ENCODE measurements at regions not wholly inside any gene's neighbourhood (a gene's known extent, or its start where the extent isn't known, plus 50 kb on each side); places are given as distances from the start of the nearest gene placed in this dataset.
A peak's percentile ranks its signal among the peaks of the same experiment; 100 is the strongest.

GRCh38 chr6:170013815-170014214, 262.4 kb downstream of the ERMARD start:
- WGBS, 2 donors = 98 to 100% methylated on average over 2 of the region's 2 CpGs
- no peak for ATAC-seq (ENCODE audit: low FRiP score in 2 of 2)

GRCh38 chr6:170012037-170012330, 260.6 kb downstream of the ERMARD start:
- H3K9me3 ChIP-seq = no peaks in the 10 kb centered on the region
- no peaks in the 10 kb centered on the region for H3K36me3 ChIP-seq
- no peak overlapping the region for H3K4me3 ChIP-seq
- ATAC-seq (ENCODE audit: low FRiP score in 2 of 2) = no peak
- DNase-seq = no peak
- H3K27me3 ChIP-seq = no peaks in the 10 kb centered on the region
- TF ChIP-seq POLR2AphosphoS5 (IDR thresholded peaks at IDR 0.05) (no peak), POLR2A (IDR thresholded peaks at IDR 0.05) (no peak), EP300 (IDR thresholded peaks at IDR 0.05) (no peak), CTCF (IDR thresholded peaks at IDR 0.05) (no peak)
- WGBS, 2 donors = 75 to 82% methylated on average over 2 of the region's 2 CpGs
- no peak overlapping the region for H3K27ac ChIP-seq
- H3K4me1 ChIP-seq = peaks cover 7 to 17% (median 12%) of the 10 kb centered on the region in 4 donors

More at GRCh38 chr6:170013815-170014214, 262.4 kb downstream of the ERMARD start:
- no peak overlapping the region for H3K27ac ChIP-seq
- H3K27me3 ChIP-seq = no peaks in the 10 kb centered on the region
- H3K9me3 ChIP-seq = no peaks in the 10 kb centered on the region
- H3K36me3 ChIP-seq = no peaks in the 10 kb centered on the region
- no peak overlapping the region for H3K4me3 ChIP-seq
- H3K4me1 ChIP-seq = peaks cover 7 to 17% (median 12%) of the 10 kb centered on the region in 4 donors
- no peak for DNase-seq
- TF ChIP-seq POLR2A (IDR thresholded peaks at IDR 0.05) (no peak), EP300 (IDR thresholded peaks at IDR 0.05) (no peak), CTCF (IDR thresholded peaks at IDR 0.05) (no peak), POLR2AphosphoS5 (IDR thresholded peaks at IDR 0.05) (no peak)

- ATAC-seq (ENCODE audit: low FRiP score in 2 of 2) = peak; percentile 20 to 72
- H3K27ac ChIP-seq = peak overlapping the region in 3 of 4 donors; percentile 11 to 40 (median 12)
These were observed 260.0 kb downstream of the ERMARD start for GRCh38 chr6:170011204-170012036.

GRCh38 chr6:170010665-170011203, 259.3 kb downstream of the ERMARD start:
- WGBS, 2 donors = 65 to 70% methylated on average over 9 to 13 of the region's 13 CpGs
- peak overlapping the region in 1 of 4 donors; percentile 40 for H3K27ac ChIP-seq
- TF ChIP-seq EP300 (IDR thresholded peaks at IDR 0.05) (no peak), POLR2A (IDR thresholded peaks at IDR 0.05) (no peak), CTCF (IDR thresholded peaks at IDR 0.05) (no peak), POLR2AphosphoS5 (IDR thresholded peaks at IDR 0.05) (no peak)
- DNase-seq (peak in 1 of 2 donors; percentile 19), ATAC-seq (ENCODE audit: low FRiP score in 2 of 2) (no peak)
- H3K4me1 ChIP-seq = peaks cover 7 to 17% (median 12%) of the 10 kb centered on the region in 4 donors
- no peaks in the 10 kb centered on the region for H3K9me3 ChIP-seq
- H3K36me3 ChIP-seq = no peaks in the 10 kb centered on the region
- H3K27me3 ChIP-seq = no peaks in the 10 kb centered on the region
- H3K4me3 ChIP-seq = no peak overlapping the region

More at GRCh38 chr6:170011204-170012036, 260.0 kb downstream of the ERMARD start:
- TF ChIP-seq CTCF (IDR thresholded peaks at IDR 0.05) (peak in 1 of 6 experiments; percentile 35), POLR2AphosphoS5 (IDR thresholded peaks at IDR 0.05) (peak in 1 of 2 donors; percentile 73), EP300 (IDR thresholded peaks at IDR 0.05) (peak in 2 of 4 donors; percentile 85 to 87), POLR2A (IDR thresholded peaks at IDR 0.05) (no peak)
- peak; percentile 47 to 85 for DNase-seq
- 57 to 69% methylated on average over 18 to 23 of the region's 23 CpGs for WGBS, 2 donors
- no peaks in the 10 kb centered on the region for H3K36me3 ChIP-seq
- no peaks in the 10 kb centered on the region for H3K27me3 ChIP-seq
- H3K4me1 ChIP-seq = peaks cover 7 to 17% (median 12%) of the 10 kb centered on the region in 4 donors
- H3K4me3 ChIP-seq = no peak overlapping the region
- no peaks in the 10 kb centered on the region for H3K9me3 ChIP-seq

Data from upper lobe of left lung (tissue), 6 donors.